ENCODE measurements at regions not wholly inside any gene's neighbourhood (a gene's known extent, or its start where the extent isn't known, plus 50 kb on each side); places are given as distances from the start of the nearest gene placed in this dataset.

- FAIRE-seq (no peak), DNase-seq (ENCODE audit: insufficient read length, low spot score) (no peak)
- TF ChIP-seq, protein P1, sequence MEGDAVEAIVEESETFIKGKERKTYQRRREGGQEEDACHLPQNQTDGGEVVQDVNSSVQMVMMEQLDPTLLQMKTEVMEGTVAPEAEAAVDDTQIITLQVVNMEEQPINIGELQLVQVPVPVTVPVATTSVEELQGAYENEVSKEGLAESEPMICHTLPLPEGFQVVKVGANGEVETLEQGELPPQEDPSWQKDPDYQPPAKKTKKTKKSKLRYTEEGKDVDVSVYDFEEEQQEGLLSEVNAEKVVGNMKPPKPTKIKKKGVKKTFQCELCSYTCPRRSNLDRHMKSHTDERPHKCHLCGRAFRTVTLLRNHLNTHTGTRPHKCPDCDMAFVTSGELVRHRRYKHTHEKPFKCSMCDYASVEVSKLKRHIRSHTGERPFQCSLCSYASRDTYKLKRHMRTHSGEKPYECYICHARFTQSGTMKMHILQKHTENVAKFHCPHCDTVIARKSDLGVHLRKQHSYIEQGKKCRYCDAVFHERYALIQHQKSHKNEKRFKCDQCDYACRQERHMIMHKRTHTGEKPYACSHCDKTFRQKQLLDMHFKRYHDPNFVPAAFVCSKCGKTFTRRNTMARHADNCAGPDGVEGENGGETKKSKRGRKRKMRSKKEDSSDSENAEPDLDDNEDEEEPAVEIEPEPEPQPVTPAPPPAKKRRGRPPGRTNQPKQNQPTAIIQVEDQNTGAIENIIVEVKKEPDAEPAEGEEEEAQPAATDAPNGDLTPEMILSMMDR (IDR thresholded peaks at IDR 0.05; ENCODE audit: insufficient read depth, missing control alignments): no peak
These were observed 256.4 kb downstream of the ACKR3 start for GRCh38 chr2:236825989-236826510.

- TF ChIP-seq, protein P1 (IDR thresholded peaks at IDR 0.05; ENCODE audit: insufficient read depth, missing control alignments): no peak
- no peak for FAIRE-seq
These were observed 257.1 kb downstream of the ACKR3 start for GRCh38 chr2:236826606-236827156.

DNA sequence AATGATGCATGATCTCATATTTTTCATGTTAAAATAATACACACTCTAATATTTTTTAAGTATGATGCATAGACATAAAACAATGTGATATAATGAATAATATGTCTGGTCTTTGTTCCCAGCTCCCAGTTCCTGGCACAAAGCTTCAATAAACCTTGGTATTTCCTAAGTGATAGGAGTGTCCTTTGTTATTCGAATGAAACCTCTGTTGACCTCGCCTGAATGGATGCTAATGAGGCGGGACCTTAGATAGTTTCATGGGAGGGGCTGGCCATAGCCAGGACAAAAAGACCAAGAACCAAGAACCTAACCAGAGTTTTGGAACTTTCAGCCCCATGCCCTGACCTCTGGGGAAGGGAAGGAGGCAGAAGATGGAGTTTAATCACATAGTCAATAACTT lies 257.7 kb upstream of the COPS8 start:
- TF ChIP-seq, protein P1 (IDR thresholded peaks at IDR 0.05; ENCODE audit: insufficient read depth, missing control alignments): no peak
- FAIRE-seq: no peak
- DNase-seq (ENCODE audit: insufficient read length, low spot score): no peak

More at GRCh38 chr2:236826606-236827156, 257.1 kb downstream of the ACKR3 start:
- DNase-seq (ENCODE audit: insufficient read length, low spot score): no peak

- TF ChIP-seq, protein P1 (IDR thresholded peaks at IDR 0.05; ENCODE audit: insufficient read depth, missing control alignments): no peak
- no peak for FAIRE-seq
- DNase-seq (ENCODE audit: insufficient read length, low spot score): no peak
These were observed 256.9 kb upstream of the COPS8 start for GRCh38 chr2:236828820-236829219.

DNA sequence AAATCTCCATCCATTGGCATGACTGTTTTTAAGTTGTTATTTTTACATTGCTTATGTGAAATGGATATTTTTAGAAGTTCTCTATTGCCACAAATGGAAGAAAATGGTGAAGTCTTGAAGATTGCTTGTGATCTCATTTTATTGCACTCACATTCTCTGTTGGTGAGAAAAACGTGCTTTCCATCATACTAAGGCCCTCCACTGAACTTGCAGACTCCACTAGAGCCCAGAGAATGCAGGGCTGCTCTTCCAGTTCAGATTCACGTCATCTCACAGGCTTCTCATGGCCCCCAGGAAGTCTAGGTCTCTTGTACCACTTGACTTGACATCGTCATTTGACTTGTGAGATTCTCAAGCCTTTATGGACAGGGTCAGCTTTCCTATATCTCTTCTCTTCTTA lies 254.8 kb upstream of the COPS8 start:
- DNase-seq (ENCODE audit: insufficient read length, low spot score) (no peak), FAIRE-seq (no peak)
- TF ChIP-seq, protein P1 (IDR thresholded peaks at IDR 0.05; ENCODE audit: insufficient read depth, missing control alignments): no peak

DNA sequence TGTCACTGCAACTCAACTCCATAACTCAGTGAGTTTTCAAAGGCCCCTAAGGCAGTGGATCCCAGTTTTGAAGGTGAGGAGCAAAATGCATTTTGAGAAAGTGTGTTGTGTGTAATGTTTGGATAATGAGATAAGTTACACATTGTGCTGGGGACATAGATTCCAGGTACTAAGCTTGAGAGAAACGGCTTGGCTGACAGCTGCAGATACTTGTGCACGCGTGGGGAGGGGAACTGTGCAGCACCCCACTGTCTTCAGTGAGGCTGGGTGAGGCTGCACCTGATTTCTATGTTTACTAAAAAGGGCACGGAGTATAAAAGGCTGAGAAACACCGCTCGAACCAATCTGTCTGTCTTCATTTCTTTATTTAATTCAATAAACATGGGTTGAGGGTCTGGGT lies 254.0 kb upstream of the COPS8 start:
- TF ChIP-seq, protein P1 (IDR thresholded peaks at IDR 0.05; ENCODE audit: insufficient read depth, missing control alignments): no peak
- FAIRE-seq (no peak), DNase-seq (ENCODE audit: insufficient read length, low spot score) (no peak)

GRCh38 chr2:236833501-236834073 lies 252.1 kb upstream of the COPS8 start:
- FAIRE-seq (no peak), DNase-seq (ENCODE audit: insufficient read length, low spot score) (no peak)
- TF ChIP-seq, protein P1 (IDR thresholded peaks at IDR 0.05; ENCODE audit: insufficient read depth, missing control alignments): no peak
